ENCODE measurements at regions not wholly inside any gene's neighbourhood (a gene's known extent, or its start where the extent isn't known, plus 50 kb on each side); places are given as distances from the start of the nearest gene placed in this dataset.
A peak's percentile ranks its signal among the peaks of the same experiment; 100 is the strongest.
"Not testable (repeated sequence)": the region's sequence is repeated elsewhere in the genome, so short reads cannot be mapped to it uniquely, and the experiment has no call there.

- DNase-seq, result no peak
These were observed 542.8 kb upstream of the ID2 start for GRCh38 chr2:8138923-8139667.

GRCh38 chr2:8139668-8140200, 542.1 kb upstream of the ID2 start:
- no peak for DNase-seq

- no peak for DNase-seq
These were observed 540.7 kb upstream of the ID2 start for GRCh38 chr2:8141079-8141707.

GRCh38 chr2:8141780-8142179, 540.1 kb upstream of the ID2 start:
- no peak for DNase-seq

- no peak for DNase-seq
These were observed 539.4 kb upstream of the ID2 start for GRCh38 chr2:8142461-8142860.

GRCh38 chr2:8144131-8144631, 537.7 kb upstream of the ID2 start:
- no peak for DNase-seq

- DNase-seq, result no peak
These were observed 537.1 kb upstream of the ID2 start for GRCh38 chr2:8144785-8145184.

GRCh38 chr2:8145375-8145774, 536.5 kb upstream of the ID2 start:
- not testable (repeated sequence) for DNase-seq

- DNase-seq, result peak; percentile 45
These were observed 535.5 kb upstream of the ID2 start for GRCh38 chr2:8146132-8147005.

- DNase-seq, result no peak
These were observed 533.4 kb upstream of the ID2 start for GRCh38 chr2:8148260-8149006.

- DNase-seq, result no peak
These were observed 532.9 kb upstream of the ID2 start for GRCh38 chr2:8149007-8149405.

- DNase-seq, result no peak
These were observed 531.8 kb upstream of the ID2 start for GRCh38 chr2:8149985-8150539.

- no peak for DNase-seq
These were observed 530.0 kb upstream of the ID2 start for GRCh38 chr2:8151888-8152287.

GRCh38 chr2:8152392-8153257, 529.2 kb upstream of the ID2 start:
- DNase-seq, result no peak

GRCh38 chr2:8153258-8153718, 528.6 kb upstream of the ID2 start:
- no peak for DNase-seq

- no peak for DNase-seq
These were observed 527.6 kb upstream of the ID2 start for GRCh38 chr2:8154270-8154669.

- no peak for DNase-seq
These were observed 526.9 kb upstream of the ID2 start for GRCh38 chr2:8154936-8155335.

GRCh38 chr2:8157621-8158430, 524.0 kb upstream of the ID2 start:
- DNase-seq, result no peak

GRCh38 chr2:8158711-8159110, 523.1 kb upstream of the ID2 start:
- no peak for DNase-seq

Measured in NCI-H510A treated with DMSO at 0.1 percent for 48 hours (cell line).